PC-3 (cell line): ENCODE measurements at regions not wholly inside any gene's neighbourhood (a gene's known extent, or its start where the extent isn't known, plus 50 kb on each side); places are given as distances from the start of the nearest gene placed in this dataset.

Source experiments
- ATAC-seq: fragments of 200-7000 bp; cut with Tn5 transposase; 2 replicates; pipeline ENCODE4 v1.9.1; 2020; ENCODE audit warnings: mild to moderate bottlenecking, moderate library complexity
- BruUV-seq: library from RNA; stranded (reverse); fragments of 400-500 nt; replicated peaks from 2 replicates; lab custom pipeline; 2021; lab: Mats Ljungman, UMichigan
- CTCF ChIA-PET: fragments of 300-600 bp; sonication (Branson Sonifier 250); formaldehyde crosslinking; loops from one replicate; lab custom pipeline; 2022; ENCODE audit warnings: antibody characterized with exemption; lab: Charles Lee
- POLR2A ChIA-PET: fragments of 300-600 bp; sonication (Branson Sonifier 250); formaldehyde crosslinking; loops from one replicate; lab custom pipeline; 2022; ENCODE audit warnings: antibody characterized with exemption; ENCODE audit not compliant: unreplicated experiment; lab: Charles Lee
- DNase-seq: peaks from one replicate; pipeline ENCODE4 v3.0.0-alpha.2; 2015
- H2AFZ ChIP-seq: fragments of 300-600 bp; sonication (generic); 2 replicates; pipeline ENCODE4 v1.6.0; 2016; ENCODE audit warnings: antibody characterized with exemption, low read length
- H3F3A ChIP-seq: fragments of 300-600 bp; sonication (generic); one replicate; pipeline ENCODE4 v1.6.0; 2017; ENCODE audit warnings: antibody characterized with exemption, low read length, control low read depth, mild to moderate bottlenecking; ENCODE audit not compliant: unreplicated experiment
- H3K27ac ChIP-seq: fragments of 300-600 bp; sonication (generic); 2 replicates; pipeline ENCODE4 v1.5.1; 2016; ENCODE audit warnings: mild to moderate bottlenecking, low read length
- H3K27me3 ChIP-seq: fragments of 300-600 bp; sonication (generic); 2 replicates; pipeline ENCODE4 v1.6.1; 2016; ENCODE audit warnings: low read length, mixed read lengths
- H3K36me3 ChIP-seq: fragments of 300-600 bp; sonication (generic); 2 replicates; pipeline ENCODE4 v1.6.1; 2016; ENCODE audit warnings: low read depth, mixed run types, low read length, mixed read lengths
- H3K4me1 ChIP-seq: fragments of 300-600 bp; sonication (generic); 2 replicates; pipeline ENCODE4 v1.5.1; 2016; ENCODE audit warnings: low read length; ENCODE audit not compliant: insufficient read depth
- H3K4me2 ChIP-seq: fragments of 300-600 bp; sonication (generic); 2 replicates; pipeline ENCODE4 v1.6.0; 2016; ENCODE audit warnings: low read length
- H3K4me3 ChIP-seq: fragments of 300-600 bp; sonication (generic); 2 replicates; pipeline ENCODE4 v1.5.1; 2016; ENCODE audit warnings: mild to moderate bottlenecking, low read length, mixed read lengths
- H3K79me2 ChIP-seq: fragments of 300-600 bp; sonication (generic); 2 replicates; pipeline ENCODE4 v1.6.1; 2017; ENCODE audit warnings: low read length, mixed read lengths
- H3K9ac ChIP-seq: fragments of 300-600 bp; sonication (generic); 2 replicates; pipeline ENCODE4 v1.6.0; 2016; ENCODE audit warnings: mild to moderate bottlenecking, low read length
- H3K9me2 ChIP-seq: fragments of 300-600 bp; sonication (generic); replicated peaks from 2 replicates; pipeline ENCODE4 v1.6.1; 2016; ENCODE audit warnings: mixed run types, low read length, mixed read lengths
- H3K9me3 ChIP-seq: fragments of 300-600 bp; sonication (generic); 2 replicates; pipeline ENCODE4 v1.6.1; 2016; ENCODE audit warnings: low read length, mixed read lengths
- H4K20me1 ChIP-seq: fragments of 300-600 bp; sonication (generic); 2 replicates; pipeline ENCODE4 v1.6.1; 2016; ENCODE audit warnings: low read length, mixed read lengths
- EZH2 ChIP-seq: fragments of 300-600 bp; sonication (generic); IDR thresholded peaks from one replicate; pipeline ENCODE4 v1.6.1; 2017; ENCODE audit warnings: antibody characterized with exemption, mild to moderate bottlenecking, low read length; ENCODE audit not compliant: unreplicated experiment
- EZH2phosphoT487 ChIP-seq: fragments of 300-600 bp; sonication (generic); IDR thresholded peaks from 2 replicates; pipeline ENCODE4 v1.6.1; 2018; ENCODE audit warnings: mild to moderate bottlenecking, antibody characterized with exemption, low read length, borderline replicate concordance
- intact Hi-C: fragments of 100-400 bp; cut with micrococcal nuclease; formaldehyde crosslinking; loops from 2 replicates; pipeline ENCODE4 v1.9.0; 2023
- TF ChIP-seq, protein P1 (sequence below): fragments of 300-600 bp; sonication (generic); conservative IDR thresholded peaks from 2 replicates; pipeline ENCODE4 v1.5.1; 2017; ENCODE audit warnings: antibody characterized with exemption, low read depth, mild to moderate bottlenecking, low read length

DNA sequence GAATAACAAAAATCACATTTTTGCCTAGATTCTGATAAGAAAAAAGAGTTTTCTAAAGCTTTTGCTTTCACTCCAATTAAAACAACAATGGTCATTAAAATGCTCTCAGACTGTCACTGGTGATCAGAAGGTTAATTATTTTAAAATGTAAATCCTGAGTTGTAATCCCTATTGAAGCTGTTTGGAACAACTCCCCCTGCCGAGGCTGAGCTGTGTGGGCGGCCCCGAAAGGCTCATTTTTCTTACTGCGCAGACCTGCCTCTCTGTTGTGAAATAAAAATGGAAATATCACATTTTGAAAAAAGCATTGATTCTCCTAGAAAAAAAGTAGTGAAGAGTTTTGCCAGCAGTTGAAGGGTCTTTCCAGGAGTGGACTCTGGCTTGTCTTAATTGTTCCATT lies 174.8 kb upstream of the CDKN3 start:
- ChIA-PET CTCF (no interaction called here), POLR2A (no interaction called here)
- no peaks in the 10 kb centered on the region for H3K79me2 ChIP-seq
- DNase-seq, result no peak
- no peak overlapping the region for H3K4me2 ChIP-seq
- no peak overlapping the region for H2AFZ ChIP-seq
- H3K9me2 ChIP-seq, result no peaks in the 10 kb centered on the region
- no peak for TF ChIP-seq EZH2
- TF ChIP-seq EZH2phosphoT487, result no peak
- TF ChIP-seq, protein P1, sequence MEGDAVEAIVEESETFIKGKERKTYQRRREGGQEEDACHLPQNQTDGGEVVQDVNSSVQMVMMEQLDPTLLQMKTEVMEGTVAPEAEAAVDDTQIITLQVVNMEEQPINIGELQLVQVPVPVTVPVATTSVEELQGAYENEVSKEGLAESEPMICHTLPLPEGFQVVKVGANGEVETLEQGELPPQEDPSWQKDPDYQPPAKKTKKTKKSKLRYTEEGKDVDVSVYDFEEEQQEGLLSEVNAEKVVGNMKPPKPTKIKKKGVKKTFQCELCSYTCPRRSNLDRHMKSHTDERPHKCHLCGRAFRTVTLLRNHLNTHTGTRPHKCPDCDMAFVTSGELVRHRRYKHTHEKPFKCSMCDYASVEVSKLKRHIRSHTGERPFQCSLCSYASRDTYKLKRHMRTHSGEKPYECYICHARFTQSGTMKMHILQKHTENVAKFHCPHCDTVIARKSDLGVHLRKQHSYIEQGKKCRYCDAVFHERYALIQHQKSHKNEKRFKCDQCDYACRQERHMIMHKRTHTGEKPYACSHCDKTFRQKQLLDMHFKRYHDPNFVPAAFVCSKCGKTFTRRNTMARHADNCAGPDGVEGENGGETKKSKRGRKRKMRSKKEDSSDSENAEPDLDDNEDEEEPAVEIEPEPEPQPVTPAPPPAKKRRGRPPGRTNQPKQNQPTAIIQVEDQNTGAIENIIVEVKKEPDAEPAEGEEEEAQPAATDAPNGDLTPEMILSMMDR, result no peak
- H3K36me3 ChIP-seq, result no peaks in the 10 kb centered on the region
- no peaks in the 10 kb centered on the region for H4K20me1 ChIP-seq
- H3K27me3 ChIP-seq, result no peaks in the 10 kb centered on the region
- ATAC-seq, result no peak
- H3K4me1 ChIP-seq, result no peaks in the 10 kb centered on the region
- no peaks in the 10 kb centered on the region for H3F3A ChIP-seq
- H3K9ac ChIP-seq, result no peak overlapping the region
- BruUV-seq, result no TSS peak
- H3K27ac ChIP-seq, result no peak overlapping the region
- H3K9me3 ChIP-seq, result no peaks in the 10 kb centered on the region
- intact Hi-C loops, result no loop called here
- H3K4me3 ChIP-seq, result no peak overlapping the region

DNA sequence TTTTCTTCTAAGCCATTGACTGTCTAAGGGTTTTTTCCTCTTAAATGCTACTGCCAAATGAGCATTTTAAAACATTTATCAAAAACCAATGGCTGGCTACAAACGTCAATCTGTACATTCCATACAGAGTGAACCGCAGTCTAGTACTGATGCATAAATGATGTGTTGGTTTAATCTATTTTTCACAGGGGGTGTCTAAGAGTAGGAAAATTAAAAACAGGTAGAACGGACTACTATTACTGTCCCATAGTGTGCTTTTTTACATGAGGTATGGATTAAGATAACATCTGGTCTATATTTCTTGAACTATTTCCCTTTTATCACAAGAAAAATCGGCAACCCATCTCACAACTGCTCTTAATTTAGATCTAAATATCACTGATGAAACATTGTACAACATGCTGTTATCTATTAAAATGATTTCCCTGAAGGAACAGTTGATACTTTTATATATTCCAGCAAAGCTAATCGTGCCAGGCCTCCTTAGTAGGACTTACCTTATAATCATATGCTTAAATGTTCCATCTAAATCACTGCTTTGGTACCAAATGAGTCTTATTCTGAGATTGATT lies 172.9 kb upstream of the CDKN3 start:
- ChIA-PET POLR2A (no interaction called here), CTCF (no interaction called here)
- DNase-seq, result no peak
- no peak for ATAC-seq
- no peak overlapping the region for H3K9ac ChIP-seq
- no peak overlapping the region for H3K4me2 ChIP-seq
- intact Hi-C loops, result no loop called here
- H3K27me3 ChIP-seq, result no peaks in the 10 kb centered on the region
- no peaks in the 10 kb centered on the region for H4K20me1 ChIP-seq
- no peaks in the 10 kb centered on the region for H3K9me2 ChIP-seq
- no peaks in the 10 kb centered on the region for H3K36me3 ChIP-seq
- no peak overlapping the region for H2AFZ ChIP-seq
- H3K27ac ChIP-seq, result no peak overlapping the region
- BruUV-seq, result no TSS peak
- H3K4me3 ChIP-seq, result no peak overlapping the region
- TF ChIP-seq EZH2, result no peak
- TF ChIP-seq, protein P1, result no peak
- TF ChIP-seq EZH2phosphoT487, result no peak
- no peaks in the 10 kb centered on the region for H3F3A ChIP-seq
- H3K9me3 ChIP-seq, result no peaks in the 10 kb centered on the region
- no peaks in the 10 kb centered on the region for H3K79me2 ChIP-seq
- H3K4me1 ChIP-seq, result no peaks in the 10 kb centered on the region

DNA sequence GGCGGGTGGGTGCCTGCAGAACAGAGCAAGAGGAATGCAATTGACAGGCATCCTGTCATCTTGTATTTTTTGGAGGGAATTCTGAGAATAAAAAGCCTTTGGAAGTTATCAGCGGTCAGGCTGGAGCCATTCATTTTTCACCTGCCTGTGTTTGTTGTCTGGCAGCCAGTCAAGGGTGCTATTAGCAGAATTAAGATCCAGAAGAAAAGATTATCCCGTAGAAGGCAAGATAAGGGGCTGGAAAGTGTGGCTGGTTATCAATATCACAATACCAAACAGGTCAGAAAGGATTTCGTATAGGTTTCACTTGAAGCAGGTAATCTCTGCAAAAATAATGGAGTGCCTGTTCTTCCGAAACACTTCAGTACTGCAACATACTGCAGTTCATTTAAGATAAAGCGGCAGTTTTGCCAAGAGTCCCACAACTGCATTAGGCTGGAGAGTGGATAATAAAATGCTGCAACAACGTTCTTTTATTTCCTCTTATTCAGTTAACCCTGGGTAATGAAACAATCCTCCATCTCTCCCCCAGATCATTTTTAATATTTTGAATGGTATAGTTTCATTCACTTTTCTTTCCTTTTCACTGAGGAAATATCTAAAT lies 171.2 kb upstream of the CDKN3 start:
- ChIA-PET CTCF (interaction anchor here (0.7 kb wide), 1 partner anchor 195 kb away, joined by 4 read pairs; no protein-coding TSS in a partner anchor), POLR2A (no interaction called here)
- intact Hi-C loops, result loop anchor here (2.0 kb wide), 1 partner anchor 27 kb away; no protein-coding TSS in a partner anchor
- Histone ChIP-seq H3K9ac (no peak overlapping the region), H3K27ac (no peak overlapping the region), H3K79me2 (no peaks in the 10 kb centered on the region), H3K36me3 (no peaks in the 10 kb centered on the region), H3K4me2 (no peak overlapping the region), H3K4me1 (no peaks in the 10 kb centered on the region), H3F3A (no peaks in the 10 kb centered on the region), H3K9me3 (no peaks in the 10 kb centered on the region), H3K4me3 (no peak overlapping the region), H3K27me3 (no peaks in the 10 kb centered on the region), H2AFZ (peak overlapping the region; percentile 13; the same call in 1 of the 2 replicates), H3K9me2 (no peaks in the 10 kb centered on the region), H4K20me1 (no peaks in the 10 kb centered on the region)
- ATAC-seq (no peak), DNase-seq (no peak)
- no TSS peak for BruUV-seq
- TF ChIP-seq EZH2 (no peak), EZH2phosphoT487 (no peak)
- TF ChIP-seq, protein P1, result no peak
